PC-3 (cell line): ENCODE measurements at regions not wholly inside any gene's neighbourhood (a gene's known extent, or its start where the extent isn't known, plus 50 kb on each side); places are given as distances from the start of the nearest gene placed in this dataset.

Source experiments
- ATAC-seq: fragments of 200-7000 bp; cut with Tn5 transposase; 2 replicates; pipeline ENCODE4 v1.9.1; 2020; ENCODE audit warnings: mild to moderate bottlenecking, moderate library complexity
- BruUV-seq: library from RNA; stranded (reverse); fragments of 400-500 nt; replicated peaks from 2 replicates; lab custom pipeline; 2021; lab: Mats Ljungman, UMichigan
- CTCF ChIA-PET: fragments of 300-600 bp; sonication (Branson Sonifier 250); formaldehyde crosslinking; loops from one replicate; lab custom pipeline; 2022; ENCODE audit warnings: antibody characterized with exemption; lab: Charles Lee
- POLR2A ChIA-PET: fragments of 300-600 bp; sonication (Branson Sonifier 250); formaldehyde crosslinking; loops from one replicate; lab custom pipeline; 2022; ENCODE audit warnings: antibody characterized with exemption; ENCODE audit not compliant: unreplicated experiment; lab: Charles Lee
- DNase-seq: peaks from one replicate; pipeline ENCODE4 v3.0.0-alpha.2; 2015
- H2AFZ ChIP-seq: fragments of 300-600 bp; sonication (generic); 2 replicates; pipeline ENCODE4 v1.6.0; 2016; ENCODE audit warnings: antibody characterized with exemption, low read length
- H3F3A ChIP-seq: fragments of 300-600 bp; sonication (generic); one replicate; pipeline ENCODE4 v1.6.0; 2017; ENCODE audit warnings: antibody characterized with exemption, low read length, control low read depth, mild to moderate bottlenecking; ENCODE audit not compliant: unreplicated experiment
- H3K27ac ChIP-seq: fragments of 300-600 bp; sonication (generic); 2 replicates; pipeline ENCODE4 v1.5.1; 2016; ENCODE audit warnings: mild to moderate bottlenecking, low read length
- H3K27me3 ChIP-seq: fragments of 300-600 bp; sonication (generic); 2 replicates; pipeline ENCODE4 v1.6.1; 2016; ENCODE audit warnings: low read length, mixed read lengths
- H3K36me3 ChIP-seq: fragments of 300-600 bp; sonication (generic); 2 replicates; pipeline ENCODE4 v1.6.1; 2016; ENCODE audit warnings: low read depth, mixed run types, low read length, mixed read lengths
- H3K4me1 ChIP-seq: fragments of 300-600 bp; sonication (generic); 2 replicates; pipeline ENCODE4 v1.5.1; 2016; ENCODE audit warnings: low read length; ENCODE audit not compliant: insufficient read depth
- H3K4me2 ChIP-seq: fragments of 300-600 bp; sonication (generic); 2 replicates; pipeline ENCODE4 v1.6.0; 2016; ENCODE audit warnings: low read length
- H3K4me3 ChIP-seq: fragments of 300-600 bp; sonication (generic); 2 replicates; pipeline ENCODE4 v1.5.1; 2016; ENCODE audit warnings: mild to moderate bottlenecking, low read length, mixed read lengths
- H3K79me2 ChIP-seq: fragments of 300-600 bp; sonication (generic); 2 replicates; pipeline ENCODE4 v1.6.1; 2017; ENCODE audit warnings: low read length, mixed read lengths
- H3K9ac ChIP-seq: fragments of 300-600 bp; sonication (generic); 2 replicates; pipeline ENCODE4 v1.6.0; 2016; ENCODE audit warnings: mild to moderate bottlenecking, low read length
- H3K9me2 ChIP-seq: fragments of 300-600 bp; sonication (generic); replicated peaks from 2 replicates; pipeline ENCODE4 v1.6.1; 2016; ENCODE audit warnings: mixed run types, low read length, mixed read lengths
- H3K9me3 ChIP-seq: fragments of 300-600 bp; sonication (generic); 2 replicates; pipeline ENCODE4 v1.6.1; 2016; ENCODE audit warnings: low read length, mixed read lengths
- H4K20me1 ChIP-seq: fragments of 300-600 bp; sonication (generic); 2 replicates; pipeline ENCODE4 v1.6.1; 2016; ENCODE audit warnings: low read length, mixed read lengths
- EZH2 ChIP-seq: fragments of 300-600 bp; sonication (generic); IDR thresholded peaks from one replicate; pipeline ENCODE4 v1.6.1; 2017; ENCODE audit warnings: antibody characterized with exemption, mild to moderate bottlenecking, low read length; ENCODE audit not compliant: unreplicated experiment
- EZH2phosphoT487 ChIP-seq: fragments of 300-600 bp; sonication (generic); IDR thresholded peaks from 2 replicates; pipeline ENCODE4 v1.6.1; 2018; ENCODE audit warnings: mild to moderate bottlenecking, antibody characterized with exemption, low read length, borderline replicate concordance
- intact Hi-C: fragments of 100-400 bp; cut with micrococcal nuclease; formaldehyde crosslinking; loops from 2 replicates; pipeline ENCODE4 v1.9.0; 2023
- TF ChIP-seq, protein P1 (sequence below): fragments of 300-600 bp; sonication (generic); conservative IDR thresholded peaks from 2 replicates; pipeline ENCODE4 v1.5.1; 2017; ENCODE audit warnings: antibody characterized with exemption, low read depth, mild to moderate bottlenecking, low read length

DNA sequence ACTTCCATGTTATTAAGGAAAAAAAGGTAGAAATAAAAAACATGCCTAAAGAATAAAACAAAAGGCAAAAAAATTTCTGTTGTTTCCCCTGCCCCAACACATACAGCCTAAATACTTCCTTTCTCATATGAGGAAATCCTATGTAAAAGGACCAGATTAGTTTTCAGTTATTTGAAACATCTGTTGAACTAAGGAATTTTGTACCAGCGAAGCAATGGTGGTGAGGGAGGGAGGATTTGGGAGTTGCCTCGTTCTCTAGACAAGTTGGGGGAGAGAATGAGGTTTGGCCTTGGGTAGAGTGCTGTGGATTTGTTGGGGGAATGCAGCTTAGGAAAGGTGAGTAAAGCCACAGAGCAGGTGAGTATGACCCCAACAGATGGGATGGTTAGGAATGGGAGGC lies 141.5 kb upstream of the RFLNA start:
- Histone ChIP-seq H3K27me3 (peaks cover 92% of the 10 kb centered on the region), H3K36me3 (no peaks in the 10 kb centered on the region), H3K4me3 (no peak overlapping the region), H3K9me2 (no peaks in the 10 kb centered on the region), H3F3A (no peaks in the 10 kb centered on the region), H3K4me2 (no peak overlapping the region), H3K27ac (no peak overlapping the region), H3K9me3 (no peaks in the 10 kb centered on the region), H3K4me1 (no peaks in the 10 kb centered on the region), H4K20me1 (no peaks in the 10 kb centered on the region), H3K9ac (no peak overlapping the region), H3K79me2 (no peaks in the 10 kb centered on the region), H2AFZ (no peak overlapping the region)
- intact Hi-C loops: no loop called here
- DNase-seq: no peak
- POLR2A ChIA-PET: no interaction called here
- BruUV-seq: no TSS peak
- CTCF ChIA-PET: no interaction called here
- TF ChIP-seq, protein P1, sequence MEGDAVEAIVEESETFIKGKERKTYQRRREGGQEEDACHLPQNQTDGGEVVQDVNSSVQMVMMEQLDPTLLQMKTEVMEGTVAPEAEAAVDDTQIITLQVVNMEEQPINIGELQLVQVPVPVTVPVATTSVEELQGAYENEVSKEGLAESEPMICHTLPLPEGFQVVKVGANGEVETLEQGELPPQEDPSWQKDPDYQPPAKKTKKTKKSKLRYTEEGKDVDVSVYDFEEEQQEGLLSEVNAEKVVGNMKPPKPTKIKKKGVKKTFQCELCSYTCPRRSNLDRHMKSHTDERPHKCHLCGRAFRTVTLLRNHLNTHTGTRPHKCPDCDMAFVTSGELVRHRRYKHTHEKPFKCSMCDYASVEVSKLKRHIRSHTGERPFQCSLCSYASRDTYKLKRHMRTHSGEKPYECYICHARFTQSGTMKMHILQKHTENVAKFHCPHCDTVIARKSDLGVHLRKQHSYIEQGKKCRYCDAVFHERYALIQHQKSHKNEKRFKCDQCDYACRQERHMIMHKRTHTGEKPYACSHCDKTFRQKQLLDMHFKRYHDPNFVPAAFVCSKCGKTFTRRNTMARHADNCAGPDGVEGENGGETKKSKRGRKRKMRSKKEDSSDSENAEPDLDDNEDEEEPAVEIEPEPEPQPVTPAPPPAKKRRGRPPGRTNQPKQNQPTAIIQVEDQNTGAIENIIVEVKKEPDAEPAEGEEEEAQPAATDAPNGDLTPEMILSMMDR: no peak
- TF ChIP-seq EZH2phosphoT487 (no peak), EZH2 (no peak)
- ATAC-seq: no peak

DNA sequence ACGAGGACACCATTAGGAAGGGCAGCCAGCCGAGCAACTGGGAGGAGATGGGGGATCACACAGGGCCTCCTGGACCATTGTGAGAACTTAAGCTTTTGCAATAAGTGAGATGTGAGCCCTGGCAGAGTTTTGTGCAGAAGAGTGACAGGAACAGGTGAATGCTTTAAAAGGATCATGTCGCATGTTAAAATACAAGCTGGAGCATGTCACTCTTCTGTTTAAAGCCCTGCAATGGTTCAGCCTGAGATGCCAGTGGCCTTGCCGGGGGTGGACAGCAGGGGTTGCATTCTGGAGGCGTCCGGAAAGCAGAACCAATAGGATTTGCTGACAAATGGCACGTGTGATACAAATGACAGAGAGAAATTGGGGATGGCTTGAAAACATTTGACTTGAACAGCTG lies 137.5 kb upstream of the RFLNA start:
- Histone ChIP-seq H3F3A (no peaks in the 10 kb centered on the region), H3K79me2 (no peaks in the 10 kb centered on the region), H3K9ac (no peak overlapping the region), H3K27me3 (peaks cover 75% of the 10 kb centered on the region), H3K9me2 (no peaks in the 10 kb centered on the region), H3K27ac (no peak overlapping the region), H3K9me3 (no peaks in the 10 kb centered on the region), H3K4me3 (no peak overlapping the region), H3K4me2 (no peak overlapping the region), H3K36me3 (no peaks in the 10 kb centered on the region), H4K20me1 (no peaks in the 10 kb centered on the region), H3K4me1 (no peaks in the 10 kb centered on the region), H2AFZ (no peak overlapping the region)
- no TSS peak for BruUV-seq
- TF ChIP-seq, protein P1: no peak
- TF ChIP-seq EZH2phosphoT487: no peak
- no peak for TF ChIP-seq EZH2
- DNase-seq: no peak
- no peak for ATAC-seq
- intact Hi-C loops: no loop called here
- CTCF ChIA-PET: no interaction called here
- POLR2A ChIA-PET: no interaction called here

DNA sequence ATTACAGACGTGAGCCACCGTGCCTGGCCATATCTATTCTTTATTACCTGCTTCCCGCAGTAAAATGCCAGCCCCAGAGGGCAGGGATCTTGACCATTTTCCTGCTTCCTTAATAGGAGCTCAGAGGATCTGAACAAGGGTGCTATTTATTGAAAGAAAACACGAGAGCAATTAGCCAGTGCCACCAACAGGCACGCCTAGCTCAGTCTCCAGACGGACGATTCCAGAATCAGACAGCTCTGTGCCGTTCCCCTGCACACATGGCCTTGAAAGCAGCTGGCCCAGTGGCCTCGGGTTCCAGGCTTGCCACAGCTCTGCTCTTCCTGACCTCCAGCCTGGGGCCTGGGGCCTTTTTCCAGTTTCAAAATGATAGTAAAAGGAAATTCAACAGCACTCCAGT lies 135.2 kb upstream of the RFLNA start:
- intact Hi-C loops: no loop called here
- peaks cover 55% of the 10 kb centered on the region for H3K27me3 ChIP-seq
- H3F3A ChIP-seq: no peaks in the 10 kb centered on the region
- no peaks in the 10 kb centered on the region for H3K9me2 ChIP-seq
- POLR2A ChIA-PET: no interaction called here
- no peak for TF ChIP-seq EZH2phosphoT487
- no peak for TF ChIP-seq EZH2
- TF ChIP-seq, protein P1: no peak
- no peak for DNase-seq
- H3K9ac ChIP-seq: no peak overlapping the region
- H3K4me3 ChIP-seq: no peak overlapping the region
- H2AFZ ChIP-seq: no peak overlapping the region
- H3K27ac ChIP-seq: no peak overlapping the region
- BruUV-seq: no TSS peak
- H3K4me2 ChIP-seq: no peak overlapping the region
- H4K20me1 ChIP-seq: no peaks in the 10 kb centered on the region
- CTCF ChIA-PET: no interaction called here
- H3K4me1 ChIP-seq: no peaks in the 10 kb centered on the region
- H3K79me2 ChIP-seq: no peaks in the 10 kb centered on the region
- H3K36me3 ChIP-seq: no peaks in the 10 kb centered on the region
- ATAC-seq: no peak
- no peaks in the 10 kb centered on the region for H3K9me3 ChIP-seq
